ENCODE measurements at regions not wholly inside any gene's neighbourhood (a gene's known extent, or its start where the extent isn't known, plus 50 kb on each side); places are given as distances from the start of the nearest gene placed in this dataset.

DNA sequence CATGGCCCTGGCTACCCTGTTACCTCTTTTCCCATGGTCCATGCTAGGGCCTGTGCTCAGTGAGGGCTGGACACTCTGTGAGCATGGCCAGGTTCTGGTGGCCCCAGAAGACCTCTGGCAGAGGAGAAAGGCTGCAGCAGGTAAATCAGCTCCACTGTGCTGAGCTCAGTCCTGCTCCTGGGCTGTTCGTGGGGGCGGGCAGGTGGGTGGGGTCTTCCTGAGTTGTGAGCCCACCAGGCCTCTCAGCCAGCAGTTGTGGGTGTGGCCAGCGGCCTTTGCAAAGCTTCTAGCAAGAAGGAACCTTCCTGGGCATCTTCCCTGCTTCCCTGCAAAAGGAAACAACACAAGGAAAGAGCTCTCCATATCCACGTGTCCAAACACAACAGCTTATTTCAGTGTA, 85.3 kb upstream of the STX18 start:
- intact Hi-C loops (cut with DNase I; ENCODE audit: low total_unique reads): no loop called here
- TF ChIP-seq, protein P1, sequence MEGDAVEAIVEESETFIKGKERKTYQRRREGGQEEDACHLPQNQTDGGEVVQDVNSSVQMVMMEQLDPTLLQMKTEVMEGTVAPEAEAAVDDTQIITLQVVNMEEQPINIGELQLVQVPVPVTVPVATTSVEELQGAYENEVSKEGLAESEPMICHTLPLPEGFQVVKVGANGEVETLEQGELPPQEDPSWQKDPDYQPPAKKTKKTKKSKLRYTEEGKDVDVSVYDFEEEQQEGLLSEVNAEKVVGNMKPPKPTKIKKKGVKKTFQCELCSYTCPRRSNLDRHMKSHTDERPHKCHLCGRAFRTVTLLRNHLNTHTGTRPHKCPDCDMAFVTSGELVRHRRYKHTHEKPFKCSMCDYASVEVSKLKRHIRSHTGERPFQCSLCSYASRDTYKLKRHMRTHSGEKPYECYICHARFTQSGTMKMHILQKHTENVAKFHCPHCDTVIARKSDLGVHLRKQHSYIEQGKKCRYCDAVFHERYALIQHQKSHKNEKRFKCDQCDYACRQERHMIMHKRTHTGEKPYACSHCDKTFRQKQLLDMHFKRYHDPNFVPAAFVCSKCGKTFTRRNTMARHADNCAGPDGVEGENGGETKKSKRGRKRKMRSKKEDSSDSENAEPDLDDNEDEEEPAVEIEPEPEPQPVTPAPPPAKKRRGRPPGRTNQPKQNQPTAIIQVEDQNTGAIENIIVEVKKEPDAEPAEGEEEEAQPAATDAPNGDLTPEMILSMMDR (IDR thresholded peaks at IDR 0.05): no peak
- TF ChIP-seq POLR2A (IDR thresholded peaks at IDR 0.05) (no peak), EP300 (IDR thresholded peaks at IDR 0.05) (no peak), POLR2AphosphoS5 (IDR thresholded peaks at IDR 0.05) (no peak)
- no peak overlapping the region for H3K4me3 ChIP-seq
- H3K36me3 ChIP-seq: no peaks in the 10 kb centered on the region
- H3K9me3 ChIP-seq: no peaks in the 10 kb centered on the region
- no peak for DNase-seq
- H3K4me1 ChIP-seq: no peaks in the 10 kb centered on the region
- no peaks in the 10 kb centered on the region for H3K27me3 ChIP-seq
- WGBS, 5 donors: 46 to 80% (median 65%) methylated on average over 4 of the region's 4 CpGs
- H3K27ac ChIP-seq: no peak overlapping the region

DNA sequence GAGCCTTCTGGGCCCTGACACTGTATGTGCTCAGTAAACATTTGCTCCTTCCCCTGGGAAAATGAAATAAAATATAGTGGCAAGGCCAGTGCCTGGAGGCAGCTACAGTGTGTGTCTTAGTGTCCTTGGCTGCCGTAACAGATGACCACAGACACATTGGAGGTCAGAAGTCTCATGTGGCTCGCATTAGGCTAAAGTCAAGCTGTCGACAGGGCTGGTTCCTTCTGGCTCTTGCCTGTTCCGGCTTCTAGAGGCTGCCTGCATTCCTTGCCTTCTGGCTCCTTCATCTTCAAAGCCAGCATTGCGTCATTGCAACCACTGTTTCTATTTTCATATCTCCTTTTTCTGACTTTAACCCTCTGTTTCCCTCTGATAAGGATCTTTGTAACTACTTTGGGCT, 83.6 kb upstream of the STX18 start:
- WGBS, 5 donors: 73 to 82% (median 77%) methylated on average over 5 of the region's 5 CpGs
- Histone ChIP-seq H3K36me3 (no peaks in the 10 kb centered on the region), H3K27ac (no peak overlapping the region), H3K4me1 (no peaks in the 10 kb centered on the region), H3K27me3 (no peaks in the 10 kb centered on the region), H3K4me3 (no peak overlapping the region), H3K9me3 (peaks cover 0 to 9% (median 0%) of the 10 kb centered on the region in 4 donors)
- TF ChIP-seq POLR2AphosphoS5 (IDR thresholded peaks at IDR 0.05) (no peak), POLR2A (IDR thresholded peaks at IDR 0.05) (no peak)
- TF ChIP-seq, protein P1 (IDR thresholded peaks at IDR 0.05): no peak
- DNase-seq: no peak
- intact Hi-C loops (cut with DNase I; ENCODE audit: low total_unique reads): no loop called here

DNA sequence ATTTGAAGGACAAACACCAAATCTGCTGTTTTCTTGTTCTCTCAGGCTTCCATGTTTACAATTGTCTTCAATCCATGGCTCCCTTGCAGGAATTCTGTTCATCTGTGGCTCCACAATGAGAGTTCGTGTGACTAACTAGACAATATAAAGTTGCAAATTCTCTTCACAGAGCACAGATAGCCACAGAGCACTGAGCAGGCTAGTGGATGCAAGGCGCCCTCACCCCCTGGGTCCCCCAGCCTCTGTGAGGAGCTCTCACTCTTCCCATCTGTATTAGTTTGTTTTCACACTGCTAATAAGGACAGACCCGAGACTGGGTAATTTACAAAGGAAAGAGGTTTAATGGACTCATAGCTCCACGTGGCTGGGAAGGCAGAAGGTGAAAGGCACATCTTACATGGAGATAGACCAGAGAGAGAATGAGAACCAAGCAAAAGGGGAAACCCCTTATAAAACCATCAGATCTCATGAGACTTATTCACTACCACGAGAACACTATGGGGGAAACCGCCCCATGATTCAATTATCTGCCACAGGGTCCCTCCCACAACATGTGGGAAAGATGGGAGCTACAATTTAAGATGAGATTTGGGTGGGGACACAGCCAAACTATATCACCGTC, 82.5 kb upstream of the STX18 start:
- no peak overlapping the region for H3K27ac ChIP-seq
- intact Hi-C loops (cut with DNase I; ENCODE audit: low total_unique reads): no loop called here
- TF ChIP-seq POLR2A (IDR thresholded peaks at IDR 0.05) (no peak), EP300 (IDR thresholded peaks at IDR 0.05) (no peak), POLR2AphosphoS5 (IDR thresholded peaks at IDR 0.05) (no peak)
- TF ChIP-seq, protein P1 (IDR thresholded peaks at IDR 0.05): no peak
- H3K4me1 ChIP-seq: no peaks in the 10 kb centered on the region
- no peak overlapping the region for H3K4me3 ChIP-seq
- peaks cover 0 to 9% (median 0%) of the 10 kb centered on the region in 4 donors for H3K9me3 ChIP-seq
- no peaks in the 10 kb centered on the region for H3K36me3 ChIP-seq
- no peak for DNase-seq
- WGBS, 5 donors: 73 to 81% (median 77%) methylated on average over 7 of the region's 7 CpGs
- no peaks in the 10 kb centered on the region for H3K27me3 ChIP-seq

DNA sequence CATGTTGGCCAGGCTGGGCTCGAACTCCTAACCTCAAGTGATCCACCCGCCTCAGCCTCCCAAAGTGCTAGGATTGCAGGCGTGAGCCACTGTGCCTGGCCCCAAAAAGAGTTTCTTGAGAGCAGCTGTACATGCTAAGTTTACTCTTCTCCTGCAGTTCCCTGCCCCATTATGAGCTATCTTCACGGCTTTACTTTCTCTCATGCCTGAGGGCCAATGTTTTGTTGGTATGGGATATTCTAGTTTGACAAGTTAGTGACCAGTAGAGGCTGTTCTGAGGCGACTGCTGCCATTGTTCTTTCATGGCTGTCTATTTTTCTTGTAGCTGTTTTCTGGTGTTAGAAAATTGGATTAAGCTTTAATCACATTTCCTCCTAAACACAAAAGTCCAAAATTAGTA, 78.0 kb upstream of the STX18 start:
- H3K27ac ChIP-seq: no peak overlapping the region
- intact Hi-C loops (cut with DNase I; ENCODE audit: low total_unique reads): no loop called here
- peaks cover 0 to 9% (median 4%) of the 10 kb centered on the region in 4 donors for H3K9me3 ChIP-seq
- no peaks in the 10 kb centered on the region for H3K27me3 ChIP-seq
- H3K36me3 ChIP-seq: no peaks in the 10 kb centered on the region
- no peak overlapping the region for H3K4me3 ChIP-seq
- DNase-seq: no peak
- 83 to 90% (median 85%) methylated on average over 5 of the region's 5 CpGs for WGBS, 5 donors
- TF ChIP-seq, protein P1 (IDR thresholded peaks at IDR 0.05): no peak
- TF ChIP-seq POLR2A (IDR thresholded peaks at IDR 0.05): no peak
- no peak for TF ChIP-seq EP300 (IDR thresholded peaks at IDR 0.05)
- TF ChIP-seq POLR2AphosphoS5 (IDR thresholded peaks at IDR 0.05): no peak
- H3K4me1 ChIP-seq: no peaks in the 10 kb centered on the region

Measured in stomach (tissue), 8 donors.